ACC112 (cell line): ENCODE measurements at regions not wholly inside any gene's neighbourhood (a gene's known extent, or its start where the extent isn't known, plus 50 kb on each side); places are given as distances from the start of the nearest gene placed in this dataset.
"Not testable (repeated sequence)": the region's sequence is repeated elsewhere in the genome, so short reads cannot be mapped to it uniquely, and the experiment has no call there.

Source experiments
- H2AFZ ChIP-seq: fragments of 200-600 bp; sonication (generic); one replicate; pipeline ENCODE4 v1.6.0; 2017; ENCODE audit warnings: antibody characterized with exemption, low read length; ENCODE audit not compliant: unreplicated experiment
- H3K27ac ChIP-seq: fragments of 200-600 bp; sonication (generic); 2 replicates; pipeline ENCODE4 v1.5.1; 2014; ENCODE audit warnings: low read depth, mild to moderate bottlenecking, antibody characterized with exemption, low read length, moderate library complexity
- H3K27me3 ChIP-seq: fragments of 200-600 bp; sonication (generic); 2 replicates; pipeline ENCODE4 v1.6.1; 2014; ENCODE audit warnings: mild to moderate bottlenecking, antibody characterized with exemption, low read length, moderate library complexity, mixed read lengths; ENCODE audit not compliant: insufficient read depth
- H3K36me3 ChIP-seq: fragments of 200-600 bp; sonication (generic); 2 replicates; pipeline ENCODE4 v1.6.1; 2016; ENCODE audit warnings: mild to moderate bottlenecking, antibody characterized with exemption, low read length, moderate library complexity, mixed read lengths; ENCODE audit not compliant: insufficient read depth
- H3K4me1 ChIP-seq: fragments of 200-600 bp; sonication (generic); one replicate; pipeline ENCODE4 v1.6.1; 2016; ENCODE audit warnings: low read length, mixed read lengths; ENCODE audit not compliant: insufficient read depth, unreplicated experiment, control insufficient read depth
- H3K4me3 ChIP-seq: fragments of 200-600 bp; sonication (generic); 2 replicates; pipeline ENCODE4 v1.5.1; 2014; ENCODE audit warnings: mild to moderate bottlenecking, low read depth, low read length
- H3K79me2 ChIP-seq: fragments of 200-600 bp; sonication (generic); one replicate; pipeline ENCODE4 v1.6.0; 2016; ENCODE audit warnings: low read length; ENCODE audit not compliant: control insufficient read depth, unreplicated experiment, insufficient read depth

- H3K27ac ChIP-seq = no peak overlapping the region
- H3K4me3 ChIP-seq = no peak overlapping the region
- no peaks in the 10 kb centered on the region for H3K79me2 ChIP-seq
- H2AFZ ChIP-seq = peak overlapping the region; percentile 1
- no peaks in the 10 kb centered on the region for H3K27me3 ChIP-seq
- H3K36me3 ChIP-seq = no peaks in the 10 kb centered on the region
- no peaks in the 10 kb centered on the region for H3K4me1 ChIP-seq
Observed at GRCh38 chr12:31803306-31804184, 74.7 kb upstream of the AMN1 start.

DNA sequence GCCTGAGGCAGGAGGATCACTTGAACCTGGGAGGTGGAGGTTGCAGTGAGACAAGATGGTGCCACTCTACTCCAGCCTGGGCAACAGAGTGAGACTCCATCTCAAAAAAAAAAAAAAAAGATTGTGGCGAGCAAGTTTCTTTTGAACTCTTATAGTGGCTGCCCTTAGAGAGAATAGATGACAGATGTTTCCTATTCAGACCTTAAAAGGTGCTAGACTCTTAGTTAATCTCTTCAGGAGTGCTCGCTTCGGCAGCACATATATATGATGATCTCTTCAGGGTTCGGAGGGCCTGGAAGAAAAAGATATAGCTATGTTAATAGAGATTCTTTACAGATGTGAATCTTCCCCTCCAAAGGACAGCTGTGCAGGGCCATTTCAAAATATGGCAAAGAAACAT is 73.1 kb upstream of the AMN1 start:
- no peak overlapping the region for H2AFZ ChIP-seq
- no peaks in the 10 kb centered on the region for H3K79me2 ChIP-seq
- H3K4me1 ChIP-seq = no peaks in the 10 kb centered on the region
- no peak overlapping the region for H3K27ac ChIP-seq
- H3K4me3 ChIP-seq = no peak overlapping the region
- no peaks in the 10 kb centered on the region for H3K27me3 ChIP-seq
- H3K36me3 ChIP-seq = no peaks in the 10 kb centered on the region

GRCh38 chr12:31797230-31797872 is 68.5 kb upstream of the AMN1 start:
- H3K27me3 ChIP-seq = no peaks in the 10 kb centered on the region
- no peaks in the 10 kb centered on the region for H3K36me3 ChIP-seq
- no peaks in the 10 kb centered on the region for H3K4me1 ChIP-seq
- H3K79me2 ChIP-seq = no peaks in the 10 kb centered on the region
- no peak overlapping the region for H3K27ac ChIP-seq
- H2AFZ ChIP-seq = no peak overlapping the region
- no peak overlapping the region for H3K4me3 ChIP-seq

DNA sequence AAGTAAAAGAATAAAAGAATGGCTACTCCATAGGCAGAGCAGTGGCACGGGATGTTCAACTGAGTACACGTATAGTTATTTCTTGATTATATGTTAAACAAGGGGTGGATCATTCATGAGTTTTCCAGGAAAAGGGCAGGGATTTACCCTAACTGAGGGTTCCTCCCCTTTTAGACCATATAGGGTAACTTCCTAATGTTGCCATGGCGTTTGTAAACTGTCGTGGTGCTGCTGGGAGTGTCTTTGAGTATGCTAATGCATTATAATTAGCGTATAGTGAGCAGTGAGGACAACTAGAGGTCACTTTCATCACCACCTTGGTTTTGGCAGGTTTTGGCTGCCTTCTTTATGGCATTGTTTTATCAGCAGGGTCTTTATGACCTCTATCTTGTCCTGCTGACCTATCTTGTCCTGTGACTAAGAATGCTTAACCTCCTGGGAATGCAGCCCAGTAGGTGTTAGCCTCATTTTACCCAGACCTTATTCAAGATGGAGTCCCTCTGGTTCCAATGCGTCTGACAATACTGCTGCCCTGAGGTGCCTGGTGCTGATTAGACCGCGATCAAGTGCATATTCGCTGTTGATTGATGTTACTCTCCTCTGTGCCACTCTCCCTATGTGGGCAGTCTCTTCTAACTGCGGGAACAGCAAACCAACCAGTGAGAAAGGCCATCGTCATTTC is 67.6 kb upstream of the AMN1 start:
- no peak overlapping the region for H3K4me3 ChIP-seq
- H3K79me2 ChIP-seq = no peaks in the 10 kb centered on the region
- H3K27me3 ChIP-seq = no peaks in the 10 kb centered on the region
- no peak overlapping the region for H3K27ac ChIP-seq
- no peaks in the 10 kb centered on the region for H3K4me1 ChIP-seq
- no peaks in the 10 kb centered on the region for H3K36me3 ChIP-seq
- H2AFZ ChIP-seq = no peak overlapping the region

GRCh38 chr12:31794745-31795144 is 65.9 kb upstream of the AMN1 start:
- Histone ChIP-seq H3K27ac (no peak overlapping the region), H3K79me2 (no peaks in the 10 kb centered on the region), H3K4me1 (no peaks in the 10 kb centered on the region), H3K36me3 (no peaks in the 10 kb centered on the region), H2AFZ (no peak overlapping the region), H3K27me3 (no peaks in the 10 kb centered on the region), H3K4me3 (no peak overlapping the region)

GRCh38 chr12:31791265-31791664 is 62.4 kb upstream of the AMN1 start:
- H3K36me3 ChIP-seq, H2AFZ ChIP-seq, H3K4me1 ChIP-seq, H3K4me3 ChIP-seq, H3K27ac ChIP-seq, H3K27me3 ChIP-seq, H3K79me2 ChIP-seq: not testable (repeated sequence)

DNA sequence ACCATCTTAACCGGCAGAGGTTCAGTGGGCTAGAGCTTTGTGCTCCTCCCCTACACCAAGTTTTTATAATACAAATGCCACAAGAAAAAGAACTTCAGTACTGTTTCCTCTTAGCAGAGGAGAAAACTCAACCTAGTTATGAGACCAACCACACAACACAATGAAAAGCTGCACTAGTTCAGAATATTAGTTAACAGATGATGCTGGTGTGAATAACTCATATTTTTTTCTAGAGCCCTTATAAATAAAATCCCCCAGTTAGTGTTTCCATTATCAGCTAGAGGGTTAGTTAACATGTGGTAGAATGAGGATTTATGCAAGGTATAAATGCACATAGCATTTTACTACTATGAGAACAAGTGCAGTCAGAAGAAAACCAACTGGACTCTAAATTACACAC is 61.9 kb upstream of the AMN1 start:
- H2AFZ ChIP-seq = no peak overlapping the region
- no peak overlapping the region for H3K27ac ChIP-seq
- H3K27me3 ChIP-seq = no peaks in the 10 kb centered on the region
- H3K4me3 ChIP-seq = no peak overlapping the region
- no peaks in the 10 kb centered on the region for H3K4me1 ChIP-seq
- H3K36me3 ChIP-seq = no peaks in the 10 kb centered on the region
- no peaks in the 10 kb centered on the region for H3K79me2 ChIP-seq

GRCh38 chr12:31785318-31785717 is 56.5 kb upstream of the AMN1 start:
- Histone ChIP-seq H3K27ac (no peak overlapping the region), H2AFZ (no peak overlapping the region), H3K4me3 (no peak overlapping the region), H3K36me3 (no peaks in the 10 kb centered on the region), H3K4me1 (no peaks in the 10 kb centered on the region), H3K79me2 (no peaks in the 10 kb centered on the region), H3K27me3 (no peaks in the 10 kb centered on the region)

DNA sequence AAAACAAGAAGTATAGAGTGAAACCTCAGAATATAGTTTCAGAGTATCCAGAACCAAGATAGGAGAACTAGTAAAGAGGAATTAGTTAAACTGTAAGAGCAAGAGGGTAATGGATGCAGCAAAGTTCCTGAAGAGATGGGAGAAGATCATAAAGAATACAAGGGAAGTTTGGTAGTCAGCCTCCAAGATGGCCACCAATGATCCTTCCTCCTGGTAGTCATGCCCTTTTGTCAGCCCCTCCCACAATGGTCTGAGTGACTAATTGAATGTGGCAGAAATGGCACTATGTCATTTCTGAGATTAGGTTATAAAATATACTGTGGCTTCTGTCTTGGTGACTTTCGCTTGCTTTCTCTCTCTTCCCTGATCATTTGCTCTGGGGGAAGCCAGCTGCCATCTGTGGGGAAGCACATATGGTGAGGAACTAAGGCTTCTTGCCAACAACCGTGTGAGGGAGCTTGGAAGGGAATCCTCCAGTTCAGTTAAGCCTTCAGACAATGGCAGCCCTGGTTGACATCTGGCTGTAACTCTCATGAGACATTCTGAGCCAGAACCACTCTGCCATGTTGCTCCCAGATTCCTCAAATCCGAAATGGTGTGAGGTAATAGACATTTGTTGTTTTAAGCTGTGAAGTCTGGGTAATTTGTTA is 55.3 kb upstream of the AMN1 start:
- no peaks in the 10 kb centered on the region for H3K27me3 ChIP-seq
- no peaks in the 10 kb centered on the region for H3K4me1 ChIP-seq
- no peak overlapping the region for H3K27ac ChIP-seq
- H3K4me3 ChIP-seq = no peak overlapping the region
- H2AFZ ChIP-seq = no peak overlapping the region
- no peaks in the 10 kb centered on the region for H3K79me2 ChIP-seq
- no peaks in the 10 kb centered on the region for H3K36me3 ChIP-seq

GRCh38 chr12:31783556-31783955 is 54.7 kb upstream of the AMN1 start:
- H3K36me3 ChIP-seq = no peaks in the 10 kb centered on the region
- H3K4me1 ChIP-seq = no peaks in the 10 kb centered on the region

More at GRCh38 chr12:31783556-31783955, 54.7 kb upstream of the AMN1 start:
- H3K79me2 ChIP-seq = no peaks in the 10 kb centered on the region
- no peak overlapping the region for H3K27ac ChIP-seq
- no peaks in the 10 kb centered on the region for H3K27me3 ChIP-seq
- peak overlapping the region; percentile 14 for H2AFZ ChIP-seq
- H3K4me3 ChIP-seq = no peak overlapping the region
